ENCODE measurements at regions not wholly inside any gene's neighbourhood (a gene's known extent, or its start where the extent isn't known, plus 50 kb on each side); places are given as distances from the start of the nearest gene placed in this dataset.

DNA sequence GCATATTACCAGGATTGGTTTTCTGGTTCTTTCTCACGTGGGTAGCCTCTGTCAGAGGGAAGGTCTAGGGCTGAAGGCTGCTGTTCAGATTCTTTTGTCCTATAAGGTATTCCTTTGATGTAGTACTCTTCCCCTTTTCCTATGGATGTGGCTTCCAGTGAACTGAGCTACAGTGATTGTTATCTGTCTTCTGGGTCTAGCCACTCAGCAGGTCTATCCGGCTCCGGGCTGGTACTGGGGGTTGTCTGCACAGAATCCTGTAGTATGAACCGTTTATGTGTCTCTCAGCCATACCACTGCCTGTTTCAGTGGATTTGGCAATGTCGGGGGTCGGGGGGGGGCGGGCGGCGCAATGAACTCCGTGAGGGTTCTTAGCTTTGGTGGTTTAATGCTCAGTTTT is 84.5 kb upstream of the C10orf90 start:
- no peak for TF ChIP-seq POLR2A (IDR thresholded peaks at IDR 0.05)
- TF ChIP-seq, protein P1, sequence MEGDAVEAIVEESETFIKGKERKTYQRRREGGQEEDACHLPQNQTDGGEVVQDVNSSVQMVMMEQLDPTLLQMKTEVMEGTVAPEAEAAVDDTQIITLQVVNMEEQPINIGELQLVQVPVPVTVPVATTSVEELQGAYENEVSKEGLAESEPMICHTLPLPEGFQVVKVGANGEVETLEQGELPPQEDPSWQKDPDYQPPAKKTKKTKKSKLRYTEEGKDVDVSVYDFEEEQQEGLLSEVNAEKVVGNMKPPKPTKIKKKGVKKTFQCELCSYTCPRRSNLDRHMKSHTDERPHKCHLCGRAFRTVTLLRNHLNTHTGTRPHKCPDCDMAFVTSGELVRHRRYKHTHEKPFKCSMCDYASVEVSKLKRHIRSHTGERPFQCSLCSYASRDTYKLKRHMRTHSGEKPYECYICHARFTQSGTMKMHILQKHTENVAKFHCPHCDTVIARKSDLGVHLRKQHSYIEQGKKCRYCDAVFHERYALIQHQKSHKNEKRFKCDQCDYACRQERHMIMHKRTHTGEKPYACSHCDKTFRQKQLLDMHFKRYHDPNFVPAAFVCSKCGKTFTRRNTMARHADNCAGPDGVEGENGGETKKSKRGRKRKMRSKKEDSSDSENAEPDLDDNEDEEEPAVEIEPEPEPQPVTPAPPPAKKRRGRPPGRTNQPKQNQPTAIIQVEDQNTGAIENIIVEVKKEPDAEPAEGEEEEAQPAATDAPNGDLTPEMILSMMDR (IDR thresholded peaks at IDR 0.05): no peak
